Mesothelial cell of epicardium (in vitro differentiated cells): ENCODE measurements at regions not wholly inside any gene's neighbourhood (a gene's known extent, or its start where the extent isn't known, plus 50 kb on each side); places are given as distances from the start of the nearest gene placed in this dataset.

ENCODE experiments used
- DNase-seq, 2 experiments: peaks; one replicate each; pipeline ENCODE4 v3.0.0; 2021; ENCODE audit warnings: low spot score in 2 of 2; ENCODE audit not compliant: unreplicated experiment in 2 of 2
- H3K27ac Mint-ChIP-seq: 2 replicates; pipeline ENCODE4 v1.8.0; 2021; ENCODE audit warnings: mixed read lengths
- H3K27me3 Mint-ChIP-seq: 2 replicates; pipeline ENCODE4 v1.8.0; 2021; ENCODE audit warnings: low read depth, mixed read lengths
- H3K36me3 Mint-ChIP-seq: 2 replicates; pipeline ENCODE4 v1.8.0; 2021; ENCODE audit warnings: mixed read lengths
- H3K4me1 Mint-ChIP-seq: 2 replicates; pipeline ENCODE4 v1.8.0; 2021; ENCODE audit warnings: mixed read lengths
- H3K4me3 Mint-ChIP-seq: 2 replicates; pipeline ENCODE4 v1.8.0; 2021; ENCODE audit warnings: mild to moderate bottlenecking, moderate library complexity, mixed read lengths
- H3K9me3 Mint-ChIP-seq: 2 replicates; pipeline ENCODE4 v1.8.0; 2021; ENCODE audit warnings: mixed read lengths
- TF ChIP-seq, protein P1 (sequence below): fragments of 200-600 bp; sonication (generic); IDR thresholded peaks from one replicate; pipeline ENCODE4 v1.5.0; 2021; ENCODE audit warnings: antibody characterized with exemption; ENCODE audit not compliant: unreplicated experiment

DNA sequence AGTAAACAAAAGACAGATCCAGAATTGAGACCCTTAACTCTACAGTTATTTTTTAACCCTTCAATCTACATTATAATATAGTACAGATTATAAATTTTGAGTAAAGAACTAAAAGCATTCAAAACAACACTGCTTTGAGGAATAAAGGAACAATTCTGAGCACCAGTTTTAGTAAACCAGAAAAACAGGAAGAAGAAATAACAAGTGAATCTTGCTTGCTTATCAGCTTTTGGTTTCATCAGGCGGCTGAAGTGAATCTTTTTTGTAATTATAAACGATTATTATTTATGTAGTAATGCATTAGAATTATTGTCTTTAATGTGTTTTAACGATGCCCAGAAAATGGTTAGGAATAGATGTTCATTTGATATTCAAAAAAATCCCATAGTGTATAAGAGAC is 305.4 kb downstream of the ARAP2 start:
- Mint-ChIP-seq H3K27ac (no peak overlapping the region), H3K27me3 (no peaks in the 10 kb centered on the region), H3K36me3 (peaks cover 3% of the 10 kb centered on the region), H3K9me3 (peaks cover 9% of the 10 kb centered on the region), H3K4me3 (no peak overlapping the region), H3K4me1 (peaks cover 27% of the 10 kb centered on the region)
- TF ChIP-seq, protein P1, sequence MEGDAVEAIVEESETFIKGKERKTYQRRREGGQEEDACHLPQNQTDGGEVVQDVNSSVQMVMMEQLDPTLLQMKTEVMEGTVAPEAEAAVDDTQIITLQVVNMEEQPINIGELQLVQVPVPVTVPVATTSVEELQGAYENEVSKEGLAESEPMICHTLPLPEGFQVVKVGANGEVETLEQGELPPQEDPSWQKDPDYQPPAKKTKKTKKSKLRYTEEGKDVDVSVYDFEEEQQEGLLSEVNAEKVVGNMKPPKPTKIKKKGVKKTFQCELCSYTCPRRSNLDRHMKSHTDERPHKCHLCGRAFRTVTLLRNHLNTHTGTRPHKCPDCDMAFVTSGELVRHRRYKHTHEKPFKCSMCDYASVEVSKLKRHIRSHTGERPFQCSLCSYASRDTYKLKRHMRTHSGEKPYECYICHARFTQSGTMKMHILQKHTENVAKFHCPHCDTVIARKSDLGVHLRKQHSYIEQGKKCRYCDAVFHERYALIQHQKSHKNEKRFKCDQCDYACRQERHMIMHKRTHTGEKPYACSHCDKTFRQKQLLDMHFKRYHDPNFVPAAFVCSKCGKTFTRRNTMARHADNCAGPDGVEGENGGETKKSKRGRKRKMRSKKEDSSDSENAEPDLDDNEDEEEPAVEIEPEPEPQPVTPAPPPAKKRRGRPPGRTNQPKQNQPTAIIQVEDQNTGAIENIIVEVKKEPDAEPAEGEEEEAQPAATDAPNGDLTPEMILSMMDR, result no peak
- DNase-seq, result no peak

DNA sequence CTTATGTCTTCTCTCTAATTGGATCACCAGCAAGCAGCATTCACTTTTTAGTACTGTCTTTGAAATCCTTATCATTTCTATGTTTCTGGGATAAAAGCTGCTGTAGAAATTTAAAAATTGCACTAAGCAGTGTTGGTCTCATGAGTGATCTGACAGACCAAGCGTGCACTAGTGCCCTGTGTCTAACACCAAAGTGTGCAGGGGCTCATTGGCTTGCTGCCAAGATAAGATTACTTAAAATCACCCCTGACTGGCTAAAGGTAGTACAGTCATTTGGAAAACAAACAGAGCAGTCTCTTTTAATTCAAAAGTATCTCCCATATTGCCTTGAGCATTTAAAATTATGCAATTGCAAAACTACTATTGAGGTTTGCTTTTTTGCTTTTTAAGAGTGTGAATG is 304.6 kb downstream of the ARAP2 start:
- peaks cover 3% of the 10 kb centered on the region for H3K36me3 Mint-ChIP-seq
- DNase-seq, result no peak
- H3K9me3 Mint-ChIP-seq, result peaks cover 9% of the 10 kb centered on the region
- peak overlapping the region; percentile 49 for H3K27ac Mint-ChIP-seq
- H3K27me3 Mint-ChIP-seq, result no peaks in the 10 kb centered on the region
- TF ChIP-seq, protein P1, result no peak
- H3K4me1 Mint-ChIP-seq, result peaks cover 21% of the 10 kb centered on the region
- no peak overlapping the region for H3K4me3 Mint-ChIP-seq

DNA sequence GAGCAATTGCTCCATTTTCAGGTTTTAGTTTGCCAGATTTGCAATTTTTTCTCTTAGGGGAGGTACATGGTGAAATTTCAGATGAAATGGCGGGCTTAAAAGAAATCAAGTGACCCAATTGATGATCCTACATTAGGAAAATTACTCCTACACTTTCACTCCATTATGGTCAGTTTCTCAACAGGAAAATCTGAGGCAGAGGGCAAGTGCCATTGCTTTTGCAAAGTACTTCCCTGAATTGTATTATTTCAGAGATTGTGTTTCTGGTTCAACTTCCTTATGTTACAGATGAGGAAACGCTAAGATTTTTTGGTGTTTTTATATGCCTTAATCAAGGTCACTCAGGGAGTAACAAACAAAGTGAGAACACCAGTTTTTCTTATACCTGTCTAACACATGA is 302.2 kb downstream of the ARAP2 start:
- TF ChIP-seq, protein P1, result no peak
- Mint-ChIP-seq H3K9me3 (peaks cover 13% of the 10 kb centered on the region), H3K36me3 (no peaks in the 10 kb centered on the region), H3K27ac (no peak overlapping the region), H3K4me3 (no peak overlapping the region), H3K4me1 (peaks cover 15% of the 10 kb centered on the region), H3K27me3 (no peaks in the 10 kb centered on the region)
- no peak for DNase-seq

DNA sequence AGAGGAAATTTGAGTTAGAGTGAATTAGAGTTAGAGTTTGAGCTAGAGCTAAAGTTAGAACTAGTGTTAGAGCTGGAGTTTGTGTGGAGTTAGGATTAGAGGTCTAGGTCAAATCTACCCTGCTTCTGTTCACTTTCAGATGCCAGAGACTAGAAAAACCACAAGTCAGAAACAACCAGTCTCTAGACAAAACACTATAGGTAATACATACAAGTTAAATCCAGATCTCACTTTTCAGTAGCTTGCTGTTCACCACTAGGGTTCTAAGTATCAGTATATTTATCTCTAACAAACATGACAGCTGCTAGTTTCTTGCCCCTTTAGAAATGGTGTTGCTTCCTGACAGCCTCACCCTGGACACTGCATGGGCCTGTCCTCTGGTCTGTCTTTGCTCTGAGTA is 300.7 kb downstream of the ARAP2 start:
- Mint-ChIP-seq H3K9me3 (peaks cover 13% of the 10 kb centered on the region), H3K4me3 (no peak overlapping the region), H3K27me3 (no peaks in the 10 kb centered on the region), H3K36me3 (no peaks in the 10 kb centered on the region), H3K27ac (no peak overlapping the region), H3K4me1 (peaks cover 15% of the 10 kb centered on the region)
- TF ChIP-seq, protein P1, result no peak
- no peak for DNase-seq

DNA sequence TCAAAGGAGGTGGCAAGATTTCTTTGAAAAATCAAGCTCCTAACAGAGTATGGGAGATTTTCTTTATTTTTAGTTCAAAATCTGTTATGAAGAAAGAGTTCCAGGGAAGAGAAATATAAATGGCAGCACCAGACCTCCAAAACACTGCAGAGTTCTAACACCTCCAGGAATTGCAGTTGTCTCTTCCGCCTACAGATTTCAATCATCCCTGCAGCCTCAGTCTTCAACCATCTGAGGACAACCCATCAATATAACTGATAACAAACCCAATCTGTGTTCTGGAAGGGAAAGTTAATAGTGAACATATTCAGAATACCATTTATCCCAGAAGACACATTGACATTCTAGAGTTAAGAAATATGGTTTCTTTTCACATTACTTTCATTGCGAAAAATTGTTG is 296.1 kb downstream of the ARAP2 start:
- Mint-ChIP-seq H3K4me1 (no peaks in the 10 kb centered on the region), H3K27ac (no peak overlapping the region), H3K9me3 (peaks cover 14% of the 10 kb centered on the region), H3K36me3 (no peaks in the 10 kb centered on the region), H3K27me3 (no peaks in the 10 kb centered on the region), H3K4me3 (no peak overlapping the region)
- no peak for DNase-seq
- TF ChIP-seq, protein P1, result no peak

DNA sequence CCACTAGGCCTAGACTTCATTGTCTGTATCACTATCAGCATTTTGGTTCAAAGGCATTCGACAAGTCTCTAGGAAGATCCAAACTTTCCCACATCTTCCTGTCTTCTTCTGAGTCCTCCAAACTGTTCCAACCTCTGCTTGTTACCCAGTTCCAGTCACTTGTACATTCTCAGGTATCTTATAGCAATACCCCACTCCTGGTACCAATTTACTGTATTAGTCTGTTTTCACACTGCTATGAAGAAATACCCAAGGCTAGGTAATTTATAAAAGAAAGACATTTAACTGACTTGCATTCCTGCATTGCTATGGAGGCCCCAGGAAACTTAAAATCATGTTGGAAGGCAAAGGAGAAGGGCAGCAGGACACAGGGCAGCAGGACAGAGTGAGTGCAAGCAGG is 293.9 kb downstream of the ARAP2 start:
- Mint-ChIP-seq H3K36me3 (peaks cover 6% of the 10 kb centered on the region), H3K27me3 (no peaks in the 10 kb centered on the region), H3K9me3 (peaks cover 31% of the 10 kb centered on the region), H3K27ac (no peak overlapping the region), H3K4me3 (no peak overlapping the region), H3K4me1 (no peaks in the 10 kb centered on the region)
- no peak for DNase-seq
- TF ChIP-seq, protein P1, result no peak
